HEK293 (cell line): ENCODE measurements at regions not wholly inside any gene's neighbourhood (a gene's known extent, or its start where the extent isn't known, plus 50 kb on each side); places are given as distances from the start of the nearest gene placed in this dataset.

Experiments
- KLF7 ChIP-seq: fragments of 450-650 bp; formaldehyde crosslinking; IDR thresholded peaks from 2 replicates; pipeline ENCODE4 v1.5.1; 2016; ENCODE audit warnings: missing biosample characterization, missing genetic modification characterization, borderline replicate concordance
- REST ChIP-seq: fragments of 450-650 bp; formaldehyde crosslinking; IDR thresholded peaks from 2 replicates; pipeline ENCODE4 v1.5.1; 2016; ENCODE audit warnings: missing biosample characterization, missing genetic modification characterization
- ZBTB17 ChIP-seq: fragments of 450-650 bp; formaldehyde crosslinking; IDR thresholded peaks from 2 replicates; pipeline ENCODE4 v1.5.1; 2016; ENCODE audit warnings: missing biosample characterization, missing genetic modification characterization
- ZBTB48 ChIP-seq: fragments of 450-650 bp; formaldehyde crosslinking; IDR thresholded peaks from 2 replicates; pipeline ENCODE4 v1.5.1; 2016; ENCODE audit warnings: missing biosample characterization, missing genetic modification characterization
- ZBTB8A ChIP-seq: fragments of 450-650 bp; formaldehyde crosslinking; IDR thresholded peaks from 2 replicates; pipeline ENCODE4 v1.5.1; 2016; ENCODE audit warnings: missing biosample characterization, missing genetic modification characterization
- ZNF133 ChIP-seq: fragments of 450-650 bp; formaldehyde crosslinking; IDR thresholded peaks from 2 replicates; pipeline ENCODE4 v1.5.1; 2016; ENCODE audit warnings: missing biosample characterization, missing genetic modification characterization
- ZNF223 ChIP-seq: fragments of 450-650 bp; formaldehyde crosslinking; IDR thresholded peaks from 2 replicates; pipeline ENCODE4 v1.5.1; 2016; ENCODE audit warnings: missing biosample characterization, missing genetic modification characterization
- ZNF23 ChIP-seq: fragments of 450-650 bp; formaldehyde crosslinking; IDR thresholded peaks from 2 replicates; pipeline ENCODE4 v1.5.1; 2016; ENCODE audit warnings: missing biosample characterization, missing genetic modification characterization, borderline replicate concordance
- ZNF426 ChIP-seq: fragments of 450-650 bp; formaldehyde crosslinking; IDR thresholded peaks from 2 replicates; pipeline ENCODE4 v1.5.1; 2017; ENCODE audit warnings: missing biosample characterization, missing genetic modification characterization, mild to moderate bottlenecking, inconsistent platforms, moderate library complexity
- ZNF433 ChIP-seq: fragments of 450-650 bp; formaldehyde crosslinking; IDR thresholded peaks from 2 replicates; pipeline ENCODE4 v1.5.1; 2016; ENCODE audit warnings: missing biosample characterization, missing genetic modification characterization, low read depth
- ZNF510 ChIP-seq: fragments of 450-650 bp; formaldehyde crosslinking; IDR thresholded peaks from 2 replicates; pipeline ENCODE4 v1.5.1; 2018; ENCODE audit warnings: mild to moderate bottlenecking, missing genetic modification characterization, missing biosample characterization; ENCODE audit not compliant: insufficient replicate concordance
- ZNF518A ChIP-seq: fragments of 450-650 bp; formaldehyde crosslinking; conservative IDR thresholded peaks from 2 replicates; pipeline ENCODE4 v1.5.1; 2016; ENCODE audit warnings: low read depth, missing biosample characterization, missing genetic modification characterization
- ZNF555 ChIP-seq: fragments of 450-650 bp; formaldehyde crosslinking; conservative IDR thresholded peaks from 2 replicates; pipeline ENCODE4 v1.5.1; 2017; ENCODE audit warnings: missing biosample characterization, mild to moderate bottlenecking, missing genetic modification characterization, inconsistent platforms
- ZNF558 ChIP-seq: fragments of 450-650 bp; formaldehyde crosslinking; IDR thresholded peaks from 2 replicates; pipeline ENCODE4 v1.5.1; 2016; ENCODE audit warnings: missing biosample characterization, missing genetic modification characterization
- ZNF560 ChIP-seq: fragments of 450-650 bp; formaldehyde crosslinking; IDR thresholded peaks from 2 replicates; pipeline ENCODE4 v1.5.1; 2017; ENCODE audit warnings: missing biosample characterization, missing genetic modification characterization, borderline replicate concordance
- ZNF623 ChIP-seq: fragments of 450-650 bp; formaldehyde crosslinking; IDR thresholded peaks from 2 replicates; pipeline ENCODE4 v1.5.1; 2016; ENCODE audit warnings: missing biosample characterization, missing genetic modification characterization
- ZNF777 ChIP-seq: fragments of 450-650 bp; formaldehyde crosslinking; IDR thresholded peaks from 2 replicates; pipeline ENCODE4 v1.5.1; 2017; ENCODE audit warnings: missing biosample characterization, missing genetic modification characterization, borderline replicate concordance
- ZXDB ChIP-seq: fragments of 450-650 bp; formaldehyde crosslinking; IDR thresholded peaks from 2 replicates; pipeline ENCODE4 v1.5.1; 2016; ENCODE audit warnings: missing biosample characterization, missing genetic modification characterization
- TF ChIP-seq, protein P1 (sequence below): fragments of 450-650 bp; formaldehyde crosslinking; conservative IDR thresholded peaks from 2 replicates; pipeline ENCODE4 v1.5.1; 2016; ENCODE audit warnings: low read depth, missing biosample characterization, missing genetic modification characterization
- TF ChIP-seq, protein P2 (sequence below): fragments of 450-650 bp; formaldehyde crosslinking; IDR thresholded peaks from 2 replicates; pipeline ENCODE4 v1.5.1; 2017; ENCODE audit warnings: missing biosample characterization, missing genetic modification characterization

GRCh38 chr15:81795899-81796298 is 249.9 kb downstream of the MEX3B start (continued):
- TF ChIP-seq, protein P1, sequence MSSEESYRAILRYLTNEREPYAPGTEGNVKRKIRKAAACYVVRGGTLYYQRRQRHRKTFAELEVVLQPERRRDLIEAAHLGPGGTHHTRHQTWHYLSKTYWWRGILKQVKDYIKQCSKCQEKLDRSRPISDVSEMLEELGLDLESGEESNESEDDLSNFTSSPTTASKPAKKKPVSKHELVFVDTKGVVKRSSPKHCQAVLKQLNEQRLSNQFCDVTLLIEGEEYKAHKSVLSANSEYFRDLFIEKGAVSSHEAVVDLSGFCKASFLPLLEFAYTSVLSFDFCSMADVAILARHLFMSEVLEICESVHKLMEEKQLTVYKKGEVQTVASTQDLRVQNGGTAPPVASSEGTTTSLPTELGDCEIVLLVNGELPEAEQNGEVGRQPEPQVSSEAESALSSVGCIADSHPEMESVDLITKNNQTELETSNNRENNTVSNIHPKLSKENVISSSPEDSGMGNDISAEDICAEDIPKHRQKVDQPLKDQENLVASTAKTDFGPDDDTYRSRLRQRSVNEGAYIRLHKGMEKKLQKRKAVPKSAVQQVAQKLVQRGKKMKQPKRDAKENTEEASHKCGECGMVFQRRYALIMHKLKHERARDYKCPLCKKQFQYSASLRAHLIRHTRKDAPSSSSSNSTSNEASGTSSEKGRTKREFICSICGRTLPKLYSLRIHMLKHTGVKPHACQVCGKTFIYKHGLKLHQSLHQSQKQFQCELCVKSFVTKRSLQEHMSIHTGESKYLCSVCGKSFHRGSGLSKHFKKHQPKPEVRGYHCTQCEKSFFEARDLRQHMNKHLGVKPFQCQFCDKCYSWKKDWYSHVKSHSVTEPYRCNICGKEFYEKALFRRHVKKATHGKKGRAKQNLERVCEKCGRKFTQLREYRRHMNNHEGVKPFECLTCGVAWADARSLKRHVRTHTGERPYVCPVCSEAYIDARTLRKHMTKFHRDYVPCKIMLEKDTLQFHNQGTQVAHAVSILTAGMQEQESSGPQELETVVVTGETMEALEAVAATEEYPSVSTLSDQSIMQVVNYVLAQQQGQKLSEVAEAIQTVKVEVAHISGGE (tag by site-specific recombination) = peak; percentile 57; the same call in 1 of the 2 replicates
- TF ChIP-seq ZXDB (tag by site-specific recombination) (0 out of 2 replicates have a peak, but pooled peaks have one; percentile 22), ZNF23 (tag by site-specific recombination) (no peak), ZNF433 (tag by site-specific recombination) (peak; percentile 65), ZNF426 (tag by site-specific recombination) (peak; percentile 54), ZNF223 (no peak), KLF7 (no peak), ZBTB48 (no peak), ZNF518A (tag by site-specific recombination) (peak; percentile 79), ZNF510 (tag by site-specific recombination) (peak; percentile 53), ZNF133 (tag by site-specific recombination) (no peak), REST (tag by site-specific recombination) (peak; percentile 37; the same call in 1 of the 2 replicates), ZNF560 (tag by site-specific recombination) (peak; percentile 35; the same call in 1 of the 2 replicates), ZBTB8A (peak; percentile 37; the same call in 1 of the 2 replicates), ZNF558 (tag by site-specific recombination) (0 out of 2 replicates have a peak, but pooled peaks have one; percentile 22), ZNF777 (tag by site-specific recombination) (no peak), ZNF623 (tag by site-specific recombination) (peak; percentile 57), ZNF555 (tag by site-specific recombination) (peak; percentile 64), ZBTB17 (no peak)
- TF ChIP-seq, protein P2, sequence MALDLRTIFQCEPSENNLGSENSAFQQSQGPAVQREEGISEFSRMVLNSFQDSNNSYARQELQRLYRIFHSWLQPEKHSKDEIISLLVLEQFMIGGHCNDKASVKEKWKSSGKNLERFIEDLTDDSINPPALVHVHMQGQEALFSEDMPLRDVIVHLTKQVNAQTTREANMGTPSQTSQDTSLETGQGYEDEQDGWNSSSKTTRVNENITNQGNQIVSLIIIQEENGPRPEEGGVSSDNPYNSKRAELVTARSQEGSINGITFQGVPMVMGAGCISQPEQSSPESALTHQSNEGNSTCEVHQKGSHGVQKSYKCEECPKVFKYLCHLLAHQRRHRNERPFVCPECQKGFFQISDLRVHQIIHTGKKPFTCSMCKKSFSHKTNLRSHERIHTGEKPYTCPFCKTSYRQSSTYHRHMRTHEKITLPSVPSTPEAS = no peak
